IMR-90 (cell line): ENCODE measurements at regions not wholly inside any gene's neighbourhood (a gene's known extent, or its start where the extent isn't known, plus 50 kb on each side); places are given as distances from the start of the nearest gene placed in this dataset.

Source experiments
- ATAC-seq: fragments of 200-7000 bp; cut with Tn5 transposase; 2 replicates; pipeline ENCODE4 v1.9.1; 2020; ENCODE audit warnings: low read depth, mild to moderate bottlenecking, moderate library complexity
- BruUV-seq: library from RNA; stranded (reverse); fragments of 400-500 nt; replicated peaks from 2 replicates; lab custom pipeline; 2021; lab: Mats Ljungman, UMichigan
- CTCF ChIA-PET: fragments of 300-600 bp; formaldehyde crosslinking; extraction: SDS; loops from one replicate; lab custom pipeline; 2021; ENCODE audit warnings: antibody characterized with exemption; lab: Yijun Ruan, JAX
- POLR2A ChIA-PET: fragments of 300-600 bp; sonication (Branson Sonifier 250); formaldehyde crosslinking; loops from one replicate; lab custom pipeline; 2022; ENCODE audit warnings: antibody characterized with exemption; ENCODE audit not compliant: unreplicated experiment; lab: Charles Lee
- DNase-seq: peaks from one replicate; pipeline ENCODE4 v3.0.0; 2013
- H2AFZ ChIP-seq: replicated peaks from 2 replicates; pipeline ENCODE3; 2013; ENCODE audit warnings: low read length, mild to moderate bottlenecking; ENCODE audit not compliant: poor library complexity
- H2AK5ac ChIP-seq: 2 replicates; pipeline ENCODE4 v1.6.1; 2013; ENCODE audit warnings: low read depth, low read length, inconsistent platforms
- H2AK9ac ChIP-seq: replicated peaks from 2 replicates; pipeline ENCODE3; 2013; ENCODE audit warnings: mild to moderate bottlenecking, low read depth, low read length, moderate library complexity; ENCODE audit not compliant: poor library complexity
- H2BK120ac ChIP-seq: 2 replicates; pipeline ENCODE4 v1.6.1; 2013; ENCODE audit warnings: low read depth, low read length, inconsistent platforms
- H2BK15ac ChIP-seq: 3 replicates; pipeline ENCODE4 v1.6.1; 2013; ENCODE audit warnings: low read depth, low read length, inconsistent platforms
- H2BK20ac ChIP-seq: 2 replicates; pipeline ENCODE4 v1.6.1; 2013; ENCODE audit warnings: low read depth, mild to moderate bottlenecking, inconsistent platforms, low read length, moderate library complexity
- H2BK5ac ChIP-seq: 2 replicates; pipeline ENCODE4 v1.6.1; 2013; ENCODE audit warnings: mild to moderate bottlenecking, low read depth, low read length, inconsistent platforms; ENCODE audit not compliant: poor library complexity, severe bottlenecking
- H3K14ac ChIP-seq: replicated peaks from 2 replicates; pipeline ENCODE4 v1.6.1; 2013; ENCODE audit warnings: low read depth, low read length, inconsistent platforms
- H3K18ac ChIP-seq: 2 replicates; pipeline ENCODE4 v1.6.1; 2013; ENCODE audit warnings: low read depth, low read length, control low read depth
- H3K23ac ChIP-seq: 2 replicates; pipeline ENCODE4 v1.6.1; 2013; ENCODE audit warnings: low read depth, low read length, inconsistent platforms
- H3K27ac ChIP-seq: 2 replicates; pipeline ENCODE4 v1.5.1; 2013; ENCODE audit warnings: mild to moderate bottlenecking, control low read depth, low read length; ENCODE audit not compliant: insufficient read depth
- H3K27me3 ChIP-seq: 2 replicates; pipeline ENCODE4 v1.6.1; 2013; ENCODE audit warnings: low read length; ENCODE audit not compliant: control insufficient read depth, insufficient read depth
- H3K36me3 ChIP-seq: 2 replicates; pipeline ENCODE4 v1.6.1; 2013; ENCODE audit warnings: low read length, mixed read lengths; ENCODE audit not compliant: control insufficient read depth, insufficient read depth
- H3K4ac ChIP-seq: 2 replicates; pipeline ENCODE4 v1.6.1; 2013; ENCODE audit warnings: low read depth, low read length, inconsistent platforms
- H3K4me1 ChIP-seq: 2 replicates; pipeline ENCODE4 v1.6.1; 2013; ENCODE audit warnings: low read length, mixed read lengths; ENCODE audit not compliant: control insufficient read depth, insufficient read depth
- H3K4me2 ChIP-seq: 2 replicates; pipeline ENCODE4 v1.6.1; 2013; ENCODE audit warnings: low read depth, mild to moderate bottlenecking, control low read depth, low read length, moderate library complexity
- H3K4me3 ChIP-seq: 2 replicates; pipeline ENCODE4 v1.5.1; 2013; ENCODE audit warnings: low read depth, mild to moderate bottlenecking, control low read depth, low read length, moderate library complexity; ENCODE audit not compliant: insufficient read depth
- H3K56ac ChIP-seq: 2 replicates; pipeline ENCODE4 v1.6.1; 2013; ENCODE audit warnings: low read length, inconsistent platforms; ENCODE audit not compliant: insufficient read depth; ENCODE audit errors: extremely low read depth
- H3K79me1 ChIP-seq, 2 experiments: 2 replicates each; pipeline ENCODE4 v1.6.1; 2013; ENCODE audit warnings: low read length in 2 of 2, inconsistent platforms in 1 of 2, low read depth in 1 of 2
- H3K9ac ChIP-seq: 2 replicates; pipeline ENCODE4 v1.6.1; 2013; ENCODE audit warnings: low read depth, low read length, control low read depth
- H3K9me1 ChIP-seq: 2 replicates; pipeline ENCODE4 v1.6.1; 2013; ENCODE audit warnings: low read length, inconsistent platforms; ENCODE audit not compliant: insufficient read depth
- H3K9me3 ChIP-seq: 2 replicates; pipeline ENCODE4 v1.6.1; 2013; ENCODE audit warnings: low read length; ENCODE audit not compliant: control insufficient read depth, insufficient read depth
- H4K20me1 ChIP-seq: 2 replicates; pipeline ENCODE4 v1.6.1; 2013; ENCODE audit warnings: low read length, inconsistent platforms; ENCODE audit not compliant: insufficient read depth
- H4K5ac ChIP-seq: 2 replicates; pipeline ENCODE4 v1.6.1; 2013; ENCODE audit warnings: mild to moderate bottlenecking, low read depth, low read length, control low read depth
- H4K8ac ChIP-seq, 2 experiments: 2 replicates each; pipeline ENCODE4 v1.6.1; 2013; ENCODE audit warnings: low read depth in 2 of 2, low read length in 2 of 2, control low read depth in 1 of 2, inconsistent platforms in 1 of 2
- H4K91ac ChIP-seq: 2 replicates; pipeline ENCODE4 v1.6.1; 2013; ENCODE audit warnings: low read depth, low read length, inconsistent platforms; ENCODE audit not compliant: insufficient read depth
- BHLHE40 ChIP-seq: fragments of 150-350 bp; IDR thresholded peaks from 2 replicates; pipeline ENCODE4 v1.6.1; 2016; ENCODE audit warnings: mild to moderate bottlenecking, low read depth, low read length
- CEBPB ChIP-seq: IDR thresholded peaks from 2 replicates; pipeline ENCODE4 v1.6.1; 2012; ENCODE audit warnings: low read depth, low read length, improper control_type of control experiment
- CHD1 ChIP-seq: IDR thresholded peaks from 2 replicates; pipeline ENCODE4 v1.6.1; 2012; ENCODE audit warnings: low read depth, low read length, improper control_type of control experiment
- FOS ChIP-seq: fragments of 150-350 bp; IDR thresholded peaks from 2 replicates; pipeline ENCODE4 v1.6.1; 2016; ENCODE audit warnings: low read depth, low read length
- MAFK ChIP-seq: IDR thresholded peaks from 2 replicates; pipeline ENCODE4 v1.6.1; 2012; ENCODE audit warnings: low read depth, low read length, improper control_type of control experiment
- MAZ ChIP-seq: IDR thresholded peaks from 2 replicates; pipeline ENCODE4 v1.6.1; 2012; ENCODE audit warnings: low read depth, mild to moderate bottlenecking, low read length, improper control_type of control experiment, moderate library complexity, borderline replicate concordance
- MXI1 ChIP-seq: IDR thresholded peaks from 2 replicates; pipeline ENCODE4 v1.6.1; 2012; ENCODE audit warnings: low read depth, mild to moderate bottlenecking, low read length, moderate library complexity, borderline replicate concordance
- NFE2L2 ChIP-seq: fragments of 150-350 bp; IDR thresholded peaks from 2 replicates; pipeline ENCODE4 v1.6.1; 2016; ENCODE audit warnings: low read depth, mild to moderate bottlenecking, low read length
- POLR2A ChIP-seq: IDR thresholded peaks from 2 replicates; pipeline ENCODE4 v1.6.1; 2012; ENCODE audit warnings: mild to moderate bottlenecking, low read depth, low read length
- RCOR1 ChIP-seq: IDR thresholded peaks from 2 replicates; pipeline ENCODE4 v1.6.1; 2012; ENCODE audit warnings: mild to moderate bottlenecking, low read length, improper control_type of control experiment; ENCODE audit not compliant: insufficient replicate concordance
- SMC3 ChIP-seq: fragments of 150-350 bp; IDR thresholded peaks from 2 replicates; pipeline ENCODE4 v1.6.1; 2016; ENCODE audit warnings: low read depth, mild to moderate bottlenecking, antibody characterized with exemption, low read length, moderate library complexity
- WGBS, 2 experiments: methylation state at CpG; one replicate each; pipeline versions ENCODE4 v1.1.5 to v1.1.7; 2013; ENCODE audit warnings: missing lambda C conversion rate in 2 of 2; ENCODE audit not compliant: insufficient read length in 1 of 2; ENCODE audit errors: extremely low coverage in 2 of 2; 5-methylcytosine and 5-hydroxymethylcytosine counted together
- dilution Hi-C: fragments of 300-500 bp; cut with HindIII; formaldehyde crosslinking; loops from one replicate; pipeline ENCODE4 v1.14.3; 2018; ENCODE audit warnings: low sequenced_read_pairs; ENCODE audit not compliant: unreplicated experiment
- in situ Hi-C: fragments of 300-500 bp; cut with MboI; formaldehyde crosslinking; loops from 3 replicates; pipeline ENCODE4 v1.14.3; 2019; ENCODE audit warnings: low sequenced_read_pairs, inconsistent platforms, mixed read lengths
- intact Hi-C: fragments of 100-400 bp; cut with micrococcal nuclease; formaldehyde crosslinking; loops from 2 replicates; pipeline ENCODE4 v1.10.0; 2022
- TF ChIP-seq, protein P1 (sequence below): conservative IDR thresholded peaks from 2 replicates; pipeline ENCODE4 v1.5.1; 2012; ENCODE audit warnings: mild to moderate bottlenecking, low read depth, low read length, improper control_type of control experiment
- TF ChIP-seq, protein P2 (sequence below): fragments of 150-350 bp; IDR thresholded peaks from 2 replicates; pipeline ENCODE4 v1.6.1; 2017; ENCODE audit warnings: mild to moderate bottlenecking, antibody characterized with exemption, low read length, low read depth

DNA sequence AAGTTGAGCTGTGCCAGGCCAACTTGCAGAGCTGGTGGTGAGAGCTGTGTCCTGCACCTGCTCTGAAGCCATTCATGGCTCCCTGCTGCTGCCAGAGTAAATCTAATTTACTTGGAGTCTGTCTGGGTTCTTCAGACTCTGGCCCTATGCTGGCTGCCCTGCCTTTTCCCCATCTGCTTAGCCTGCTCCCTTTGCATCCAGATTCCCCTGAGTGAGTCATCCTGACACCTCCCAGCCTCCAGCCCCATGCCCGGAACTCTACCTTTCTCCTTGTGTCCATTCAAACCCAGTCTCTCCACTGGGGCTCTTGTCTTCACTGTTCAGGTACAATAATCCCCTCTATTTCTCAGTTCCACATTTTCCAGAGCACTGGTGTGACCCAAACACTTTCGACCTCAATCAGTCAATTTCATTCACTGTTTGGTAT, 434.4 kb upstream of the ZMIZ1 start:
- no peak overlapping the region; the same call in 1 of the 2 replicates for H3K14ac ChIP-seq
- no peak overlapping the region for H3K18ac ChIP-seq
- peaks cover 4% of the 10 kb centered on the region; the same call in 1 of the 2 replicates for H3K9me3 ChIP-seq
- H3K56ac ChIP-seq = no peak overlapping the region
- H3K27ac ChIP-seq = no peak overlapping the region
- dilution Hi-C loops = no loop called here
- no peak overlapping the region for H3K4me3 ChIP-seq
- H3K4me1 ChIP-seq = peaks cover 7% of the 10 kb centered on the region
- DNase-seq (peak; percentile 45), ATAC-seq (peak; percentile 74)
- no peak overlapping the region for H3K23ac ChIP-seq
- CTCF ChIA-PET = interaction anchor here (0.7 kb wide), 1 partner anchor 514 kb away, joined by 4 read pairs; no protein-coding TSS in a partner anchor
- TF ChIP-seq RCOR1 = no peak
- TF ChIP-seq BHLHE40 = no peak
- no peak; the same call in 1 of the 2 replicates for TF ChIP-seq FOS
- TF ChIP-seq, protein P1, sequence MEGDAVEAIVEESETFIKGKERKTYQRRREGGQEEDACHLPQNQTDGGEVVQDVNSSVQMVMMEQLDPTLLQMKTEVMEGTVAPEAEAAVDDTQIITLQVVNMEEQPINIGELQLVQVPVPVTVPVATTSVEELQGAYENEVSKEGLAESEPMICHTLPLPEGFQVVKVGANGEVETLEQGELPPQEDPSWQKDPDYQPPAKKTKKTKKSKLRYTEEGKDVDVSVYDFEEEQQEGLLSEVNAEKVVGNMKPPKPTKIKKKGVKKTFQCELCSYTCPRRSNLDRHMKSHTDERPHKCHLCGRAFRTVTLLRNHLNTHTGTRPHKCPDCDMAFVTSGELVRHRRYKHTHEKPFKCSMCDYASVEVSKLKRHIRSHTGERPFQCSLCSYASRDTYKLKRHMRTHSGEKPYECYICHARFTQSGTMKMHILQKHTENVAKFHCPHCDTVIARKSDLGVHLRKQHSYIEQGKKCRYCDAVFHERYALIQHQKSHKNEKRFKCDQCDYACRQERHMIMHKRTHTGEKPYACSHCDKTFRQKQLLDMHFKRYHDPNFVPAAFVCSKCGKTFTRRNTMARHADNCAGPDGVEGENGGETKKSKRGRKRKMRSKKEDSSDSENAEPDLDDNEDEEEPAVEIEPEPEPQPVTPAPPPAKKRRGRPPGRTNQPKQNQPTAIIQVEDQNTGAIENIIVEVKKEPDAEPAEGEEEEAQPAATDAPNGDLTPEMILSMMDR = no peak
- no peak for TF ChIP-seq NFE2L2
- no peak for TF ChIP-seq MAZ
- TF ChIP-seq CHD1 = no peak
- TF ChIP-seq MXI1 = no peak
- TF ChIP-seq SMC3 = no peak
- TF ChIP-seq CEBPB = no peak
- TF ChIP-seq MAFK = no peak
- no peak for TF ChIP-seq POLR2A
- TF ChIP-seq, protein P2, sequence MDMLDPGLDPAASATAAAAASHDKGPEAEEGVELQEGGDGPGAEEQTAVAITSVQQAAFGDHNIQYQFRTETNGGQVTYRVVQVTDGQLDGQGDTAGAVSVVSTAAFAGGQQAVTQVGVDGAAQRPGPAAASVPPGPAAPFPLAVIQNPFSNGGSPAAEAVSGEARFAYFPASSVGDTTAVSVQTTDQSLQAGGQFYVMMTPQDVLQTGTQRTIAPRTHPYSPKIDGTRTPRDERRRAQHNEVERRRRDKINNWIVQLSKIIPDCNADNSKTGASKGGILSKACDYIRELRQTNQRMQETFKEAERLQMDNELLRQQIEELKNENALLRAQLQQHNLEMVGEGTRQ = no peak
- no peak overlapping the region for H4K8ac ChIP-seq
- POLR2A ChIA-PET = no interaction called here
- no TSS peak for BruUV-seq
- intact Hi-C loops = no loop called here
- no peak overlapping the region for H2BK20ac ChIP-seq
- peaks cover 3% of the 10 kb centered on the region for H3K9me1 ChIP-seq
- H4K5ac ChIP-seq = no peak overlapping the region
- WGBS, 2 experiments = 30% methylated on average over 2 of the region's 2 CpGs; no CpG with 5 or more reads in 1 of the 2 experiments
- no peak overlapping the region for H3K4me2 ChIP-seq
- peak overlapping the region; percentile 13 for H2AFZ ChIP-seq
- H4K20me1 ChIP-seq = peaks cover 11% of the 10 kb centered on the region; the same call in 1 of the 2 replicates
- no peak overlapping the region for H2BK5ac ChIP-seq
- H2BK120ac ChIP-seq = no peak overlapping the region
- peaks cover 30% of the 10 kb centered on the region for H3K27me3 ChIP-seq
- H2AK9ac ChIP-seq = no peak overlapping the region
- in situ Hi-C loops = no loop called here
- H3K4ac ChIP-seq = no peak overlapping the region
- no peak overlapping the region for H2BK15ac ChIP-seq
- no peak overlapping the region for H4K91ac ChIP-seq
- H2AK5ac ChIP-seq = no peak overlapping the region
- no peaks in the 10 kb centered on the region for H3K36me3 ChIP-seq
- H3K9ac ChIP-seq = no peak overlapping the region
- no peaks in the 10 kb centered on the region for H3K79me1 ChIP-seq
